PC-3 (cell line): ENCODE measurements at regions not wholly inside any gene's neighbourhood (a gene's known extent, or its start where the extent isn't known, plus 50 kb on each side); places are given as distances from the start of the nearest gene placed in this dataset.

Source experiments
- ATAC-seq: fragments of 200-7000 bp; cut with Tn5 transposase; 2 replicates; pipeline ENCODE4 v1.9.1; 2020; ENCODE audit warnings: mild to moderate bottlenecking, moderate library complexity
- BruUV-seq: library from RNA; stranded (reverse); fragments of 400-500 nt; replicated peaks from 2 replicates; lab custom pipeline; 2021; lab: Mats Ljungman, UMichigan
- CTCF ChIA-PET: fragments of 300-600 bp; sonication (Branson Sonifier 250); formaldehyde crosslinking; loops from one replicate; lab custom pipeline; 2022; ENCODE audit warnings: antibody characterized with exemption; lab: Charles Lee
- POLR2A ChIA-PET: fragments of 300-600 bp; sonication (Branson Sonifier 250); formaldehyde crosslinking; loops from one replicate; lab custom pipeline; 2022; ENCODE audit warnings: antibody characterized with exemption; ENCODE audit not compliant: unreplicated experiment; lab: Charles Lee
- DNase-seq: peaks from one replicate; pipeline ENCODE4 v3.0.0-alpha.2; 2015
- H2AFZ ChIP-seq: fragments of 300-600 bp; sonication (generic); 2 replicates; pipeline ENCODE4 v1.6.0; 2016; ENCODE audit warnings: antibody characterized with exemption, low read length
- H3F3A ChIP-seq: fragments of 300-600 bp; sonication (generic); one replicate; pipeline ENCODE4 v1.6.0; 2017; ENCODE audit warnings: antibody characterized with exemption, low read length, control low read depth, mild to moderate bottlenecking; ENCODE audit not compliant: unreplicated experiment
- H3K27ac ChIP-seq: fragments of 300-600 bp; sonication (generic); 2 replicates; pipeline ENCODE4 v1.5.1; 2016; ENCODE audit warnings: mild to moderate bottlenecking, low read length
- H3K27me3 ChIP-seq: fragments of 300-600 bp; sonication (generic); 2 replicates; pipeline ENCODE4 v1.6.1; 2016; ENCODE audit warnings: low read length, mixed read lengths
- H3K36me3 ChIP-seq: fragments of 300-600 bp; sonication (generic); 2 replicates; pipeline ENCODE4 v1.6.1; 2016; ENCODE audit warnings: low read depth, mixed run types, low read length, mixed read lengths
- H3K4me1 ChIP-seq: fragments of 300-600 bp; sonication (generic); 2 replicates; pipeline ENCODE4 v1.5.1; 2016; ENCODE audit warnings: low read length; ENCODE audit not compliant: insufficient read depth
- H3K4me2 ChIP-seq: fragments of 300-600 bp; sonication (generic); 2 replicates; pipeline ENCODE4 v1.6.0; 2016; ENCODE audit warnings: low read length
- H3K4me3 ChIP-seq: fragments of 300-600 bp; sonication (generic); 2 replicates; pipeline ENCODE4 v1.5.1; 2016; ENCODE audit warnings: mild to moderate bottlenecking, low read length, mixed read lengths
- H3K79me2 ChIP-seq: fragments of 300-600 bp; sonication (generic); 2 replicates; pipeline ENCODE4 v1.6.1; 2017; ENCODE audit warnings: low read length, mixed read lengths
- H3K9ac ChIP-seq: fragments of 300-600 bp; sonication (generic); 2 replicates; pipeline ENCODE4 v1.6.0; 2016; ENCODE audit warnings: mild to moderate bottlenecking, low read length
- H3K9me2 ChIP-seq: fragments of 300-600 bp; sonication (generic); replicated peaks from 2 replicates; pipeline ENCODE4 v1.6.1; 2016; ENCODE audit warnings: mixed run types, low read length, mixed read lengths
- H3K9me3 ChIP-seq: fragments of 300-600 bp; sonication (generic); 2 replicates; pipeline ENCODE4 v1.6.1; 2016; ENCODE audit warnings: low read length, mixed read lengths
- H4K20me1 ChIP-seq: fragments of 300-600 bp; sonication (generic); 2 replicates; pipeline ENCODE4 v1.6.1; 2016; ENCODE audit warnings: low read length, mixed read lengths
- CTCF ChIP-seq: fragments of 300-600 bp; sonication (generic); conservative IDR thresholded peaks from 2 replicates; pipeline ENCODE4 v1.5.1; 2017; ENCODE audit warnings: antibody characterized with exemption, low read depth, mild to moderate bottlenecking, low read length
- EZH2 ChIP-seq: fragments of 300-600 bp; sonication (generic); IDR thresholded peaks from one replicate; pipeline ENCODE4 v1.6.1; 2017; ENCODE audit warnings: antibody characterized with exemption, mild to moderate bottlenecking, low read length; ENCODE audit not compliant: unreplicated experiment
- EZH2phosphoT487 ChIP-seq: fragments of 300-600 bp; sonication (generic); IDR thresholded peaks from 2 replicates; pipeline ENCODE4 v1.6.1; 2018; ENCODE audit warnings: mild to moderate bottlenecking, antibody characterized with exemption, low read length, borderline replicate concordance
- intact Hi-C: fragments of 100-400 bp; cut with micrococcal nuclease; formaldehyde crosslinking; loops from 2 replicates; pipeline ENCODE4 v1.9.0; 2023

GRCh38 chr6:98678481-98678880 is 155.9 kb upstream of the POU3F2 start:
- Histone ChIP-seq H4K20me1 (no peaks in the 10 kb centered on the region), H3K27ac (no peak overlapping the region), H3K9me2 (no peaks in the 10 kb centered on the region), H3K9ac (no peak overlapping the region), H3K4me3 (no peak overlapping the region), H2AFZ (no peak overlapping the region), H3K4me1 (no peaks in the 10 kb centered on the region), H3K9me3 (no peaks in the 10 kb centered on the region), H3K36me3 (no peaks in the 10 kb centered on the region), H3F3A (no peaks in the 10 kb centered on the region), H3K27me3 (no peaks in the 10 kb centered on the region), H3K79me2 (no peaks in the 10 kb centered on the region), H3K4me2 (no peak overlapping the region)
- TF ChIP-seq CTCF, result no peak
- no peak for TF ChIP-seq EZH2
- TF ChIP-seq EZH2phosphoT487, result no peak
- DNase-seq, result no peak
- CTCF ChIA-PET, result no interaction called here
- ATAC-seq, result no peak
- no TSS peak for BruUV-seq
- POLR2A ChIA-PET, result no interaction called here
- intact Hi-C loops, result no loop called here

GRCh38 chr6:98686008-98686601 is 148.3 kb upstream of the POU3F2 start:
- BruUV-seq, result no TSS peak
- intact Hi-C loops, result no loop called here

More at GRCh38 chr6:98686008-98686601, 148.3 kb upstream of the POU3F2 start:
- H3K4me2 ChIP-seq, result no peak overlapping the region
- no peaks in the 10 kb centered on the region for H3K9me3 ChIP-seq
- H3K27ac ChIP-seq, result no peak overlapping the region
- H3K9me2 ChIP-seq, result no peaks in the 10 kb centered on the region
- ChIA-PET CTCF (no interaction called here), POLR2A (no interaction called here)
- H3K79me2 ChIP-seq, result no peaks in the 10 kb centered on the region
- H3K27me3 ChIP-seq, result no peaks in the 10 kb centered on the region
- H3K4me1 ChIP-seq, result no peaks in the 10 kb centered on the region
- H3K4me3 ChIP-seq, result no peak overlapping the region
- no peaks in the 10 kb centered on the region for H4K20me1 ChIP-seq
- DNase-seq (no peak), ATAC-seq (no peak)
- H3K36me3 ChIP-seq, result no peaks in the 10 kb centered on the region
- no peaks in the 10 kb centered on the region for H3F3A ChIP-seq
- no peak overlapping the region for H3K9ac ChIP-seq
- no peak overlapping the region for H2AFZ ChIP-seq
- TF ChIP-seq CTCF, result no peak
- TF ChIP-seq EZH2, result no peak
- no peak for TF ChIP-seq EZH2phosphoT487
